Mammary epithelial cell (primary cell): ENCODE measurements at regions not wholly inside any gene's neighbourhood (a gene's known extent, or its start where the extent isn't known, plus 50 kb on each side); places are given as distances from the start of the nearest gene placed in this dataset.

Experiments used
- CTCF ChIP-seq, 2 donors: IDR thresholded peaks in 1 of 2; conservative IDR thresholded peaks in 1 of 2; 2 replicates each; pipeline ENCODE4 v1.5.1; 2011 to 2012; ENCODE audit warnings: inconsistent platforms in 2 of 2, low read length in 2 of 2, mild to moderate bottlenecking in 2 of 2, control low read depth in 1 of 2, low read depth in 1 of 2; ENCODE audit not compliant: insufficient read depth in 1 of 2; ENCODE audit errors: extremely low read depth in 1 of 2
- EZH2 ChIP-seq: IDR thresholded peaks from 2 replicates; pipeline ENCODE4 v1.6.1; 2012; ENCODE audit warnings: low read length, inconsistent platforms, borderline replicate concordance

GRCh38 chr12:115850957-115851356 lies 426.5 kb downstream of the MED13L start:
- TF ChIP-seq CTCF (conservative IDR thresholded peaks at IDR 0.05 in 1 of 2, IDR thresholded peaks at IDR 0.05 in 1 of 2; ENCODE audit: extremely low read depth in 1 of 2, insufficient read depth in 1 of 2, low read depth in 1 of 2, low read length in 2 of 2) (no peak), EZH2 (no peak)
